AG09309 (cell line): ENCODE measurements at regions not wholly inside any gene's neighbourhood (a gene's known extent, or its start where the extent isn't known, plus 50 kb on each side); places are given as distances from the start of the nearest gene placed in this dataset.
"Not testable (repeated sequence)": the region's sequence is repeated elsewhere in the genome, so short reads cannot be mapped to it uniquely, and the experiment has no call there.

ENCODE experiments used
- DNase-seq: peaks from one replicate; pipeline ENCODE4 v3.0.0-alpha.2; 2010; ENCODE audit warnings: low read depth
- H3K4me3 ChIP-seq: 2 replicates; pipeline ENCODE4 v1.5.1; 2011; ENCODE audit warnings: mild to moderate bottlenecking, low read depth, low read length, moderate library complexity; ENCODE audit not compliant: control insufficient read depth
- CTCF ChIP-seq: IDR thresholded peaks from 2 replicates; pipeline ENCODE4 v1.5.1; 2011; ENCODE audit warnings: mild to moderate bottlenecking, low read depth, low read length, inconsistent platforms; ENCODE audit not compliant: insufficient read depth, control insufficient read depth; ENCODE audit errors: missing control alignments

- TF ChIP-seq CTCF, result no peak
- H3K4me3 ChIP-seq, result no peak overlapping the region
- DNase-seq, result no peak
These were observed 202.1 kb upstream of the WWC1 start for GRCh38 chr5:168089201-168089887.

GRCh38 chr5:168092209-168093185 is 198.9 kb upstream of the WWC1 start:
- no peak overlapping the region for H3K4me3 ChIP-seq
- TF ChIP-seq CTCF, result no peak
- DNase-seq, result no peak

- no peak for TF ChIP-seq CTCF
- H3K4me3 ChIP-seq, result no peak overlapping the region
- DNase-seq, result no peak
These were observed 198.1 kb upstream of the WWC1 start for GRCh38 chr5:168093200-168093910.

- TF ChIP-seq CTCF, result no peak
- DNase-seq, result no peak
- no peak overlapping the region for H3K4me3 ChIP-seq
These were observed 194.9 kb upstream of the WWC1 start for GRCh38 chr5:168096525-168096924.

- no peak for DNase-seq
- no peak overlapping the region for H3K4me3 ChIP-seq
- no peak for TF ChIP-seq CTCF
These were observed 193.4 kb upstream of the WWC1 start for GRCh38 chr5:168097876-168098653.

- H3K4me3 ChIP-seq, result no peak overlapping the region
- no peak for DNase-seq
- no peak for TF ChIP-seq CTCF
These were observed 190.1 kb upstream of the WWC1 start for GRCh38 chr5:168101352-168101751.

GRCh38 chr5:168103018-168103417 is 188.4 kb upstream of the WWC1 start:
- not testable (repeated sequence) for H3K4me3 ChIP-seq, DNase-seq
